ENCODE measurements at regions not wholly inside any gene's neighbourhood (a gene's known extent, or its start where the extent isn't known, plus 50 kb on each side); places are given as distances from the start of the nearest gene placed in this dataset.

- FAIRE-seq (no peak), DNase-seq (ENCODE audit: insufficient read length) (no peak)
- TF ChIP-seq POLR2AphosphoS5 (IDR thresholded peaks at IDR 0.05; ENCODE audit: low read depth, low read length) (no peak), TAF1 (IDR thresholded peaks at IDR 0.05; ENCODE audit: borderline replicate concordance, low read depth, low read length) (no peak), POLR2A (IDR thresholded peaks at IDR 0.05; ENCODE audit: low read depth, low read length) (no peak)
Observed at GRCh38 chr11:25920356-25920755, 411.6 kb upstream of the ANO3 start.

- no peak for DNase-seq (ENCODE audit: insufficient read length)
Observed at GRCh38 chr11:25924586-25924985, 407.3 kb upstream of the ANO3 start.

GRCh38 chr11:25925359-25925758 is 406.6 kb upstream of the ANO3 start:
- TF ChIP-seq POLR2AphosphoS5 (IDR thresholded peaks at IDR 0.05; ENCODE audit: low read depth, low read length) (no peak), TAF1 (IDR thresholded peaks at IDR 0.05; ENCODE audit: borderline replicate concordance, low read depth, low read length) (no peak), POLR2A (IDR thresholded peaks at IDR 0.05; ENCODE audit: low read depth, low read length) (no peak)
- FAIRE-seq (no peak), DNase-seq (ENCODE audit: insufficient read length) (no peak)

More at GRCh38 chr11:25924586-25924985, 407.3 kb upstream of the ANO3 start:
- FAIRE-seq = no peak
- TF ChIP-seq TAF1 (IDR thresholded peaks at IDR 0.05; ENCODE audit: borderline replicate concordance, low read depth, low read length) (no peak), POLR2A (IDR thresholded peaks at IDR 0.05; ENCODE audit: low read depth, low read length) (no peak), POLR2AphosphoS5 (IDR thresholded peaks at IDR 0.05; ENCODE audit: low read depth, low read length) (no peak)

GRCh38 chr11:25927411-25927953 is 404.4 kb upstream of the ANO3 start:
- TF ChIP-seq TAF1 (IDR thresholded peaks at IDR 0.05; ENCODE audit: borderline replicate concordance, low read depth, low read length) = no peak
- no peak for TF ChIP-seq POLR2A (IDR thresholded peaks at IDR 0.05; ENCODE audit: low read depth, low read length)
- no peak for TF ChIP-seq POLR2AphosphoS5 (IDR thresholded peaks at IDR 0.05; ENCODE audit: low read depth, low read length)
- DNase-seq (ENCODE audit: insufficient read length) = no peak
- FAIRE-seq = no peak

- DNase-seq (ENCODE audit: insufficient read length) (no peak), FAIRE-seq (no peak)
- TF ChIP-seq TAF1 (IDR thresholded peaks at IDR 0.05; ENCODE audit: borderline replicate concordance, low read depth, low read length) = no peak
- no peak for TF ChIP-seq POLR2AphosphoS5 (IDR thresholded peaks at IDR 0.05; ENCODE audit: low read depth, low read length)
- TF ChIP-seq POLR2A (IDR thresholded peaks at IDR 0.05; ENCODE audit: low read depth, low read length) = no peak
Observed at GRCh38 chr11:25928076-25928475, 403.9 kb upstream of the ANO3 start.

- TF ChIP-seq TAF1 (IDR thresholded peaks at IDR 0.05; ENCODE audit: borderline replicate concordance, low read depth, low read length) (no peak), POLR2AphosphoS5 (IDR thresholded peaks at IDR 0.05; ENCODE audit: low read depth, low read length) (no peak), POLR2A (IDR thresholded peaks at IDR 0.05; ENCODE audit: low read depth, low read length) (no peak)
- DNase-seq (ENCODE audit: insufficient read length) = no peak
- no peak for FAIRE-seq
Observed at GRCh38 chr11:25938952-25939351, 393.0 kb upstream of the ANO3 start.

GRCh38 chr11:25939691-25940090 is 392.2 kb upstream of the ANO3 start:
- TF ChIP-seq POLR2AphosphoS5 (IDR thresholded peaks at IDR 0.05; ENCODE audit: low read depth, low read length) = no peak
- TF ChIP-seq TAF1 (IDR thresholded peaks at IDR 0.05; ENCODE audit: borderline replicate concordance, low read depth, low read length) = no peak
- TF ChIP-seq POLR2A (IDR thresholded peaks at IDR 0.05; ENCODE audit: low read depth, low read length) = no peak
- DNase-seq (ENCODE audit: insufficient read length) (no peak), FAIRE-seq (no peak)

- no peak for TF ChIP-seq POLR2A (IDR thresholded peaks at IDR 0.05; ENCODE audit: low read depth, low read length)
- TF ChIP-seq POLR2AphosphoS5 (IDR thresholded peaks at IDR 0.05; ENCODE audit: low read depth, low read length) = no peak
- TF ChIP-seq TAF1 (IDR thresholded peaks at IDR 0.05; ENCODE audit: borderline replicate concordance, low read depth, low read length) = no peak
- DNase-seq (ENCODE audit: insufficient read length) (no peak), FAIRE-seq (no peak)
Observed at GRCh38 chr11:25941353-25941752, 390.6 kb upstream of the ANO3 start.

- FAIRE-seq = no peak
- DNase-seq (ENCODE audit: insufficient read length) = no peak
- TF ChIP-seq POLR2AphosphoS5 (IDR thresholded peaks at IDR 0.05; ENCODE audit: low read depth, low read length) (no peak), POLR2A (IDR thresholded peaks at IDR 0.05; ENCODE audit: low read depth, low read length) (no peak), TAF1 (IDR thresholded peaks at IDR 0.05; ENCODE audit: borderline replicate concordance, low read depth, low read length) (no peak)
Observed at GRCh38 chr11:25943031-25943430, 388.9 kb upstream of the ANO3 start.

GRCh38 chr11:25943777-25944661 is 387.9 kb upstream of the ANO3 start:
- FAIRE-seq = no peak
- TF ChIP-seq POLR2AphosphoS5 (IDR thresholded peaks at IDR 0.05; ENCODE audit: low read depth, low read length) = no peak
- TF ChIP-seq TAF1 (IDR thresholded peaks at IDR 0.05; ENCODE audit: borderline replicate concordance, low read depth, low read length) = no peak
- TF ChIP-seq POLR2A (IDR thresholded peaks at IDR 0.05; ENCODE audit: low read depth, low read length) = no peak

GRCh38 chr11:25949918-25950317 is 382.0 kb upstream of the ANO3 start:
- DNase-seq (ENCODE audit: insufficient read length) = no peak

More at GRCh38 chr11:25943777-25944661, 387.9 kb upstream of the ANO3 start:
- DNase-seq (ENCODE audit: insufficient read length) = no peak

GRCh38 chr11:25953006-25953405 is 378.9 kb upstream of the ANO3 start:
- no peak for FAIRE-seq
- TF ChIP-seq POLR2A (IDR thresholded peaks at IDR 0.05; ENCODE audit: low read depth, low read length) (no peak), POLR2AphosphoS5 (IDR thresholded peaks at IDR 0.05; ENCODE audit: low read depth, low read length) (no peak), TAF1 (IDR thresholded peaks at IDR 0.05; ENCODE audit: borderline replicate concordance, low read depth, low read length) (no peak)
- DNase-seq (ENCODE audit: insufficient read length) = no peak

More at GRCh38 chr11:25949918-25950317, 382.0 kb upstream of the ANO3 start:
- TF ChIP-seq POLR2A (IDR thresholded peaks at IDR 0.05; ENCODE audit: low read depth, low read length) (no peak), TAF1 (IDR thresholded peaks at IDR 0.05; ENCODE audit: borderline replicate concordance, low read depth, low read length) (no peak), POLR2AphosphoS5 (IDR thresholded peaks at IDR 0.05; ENCODE audit: low read depth, low read length) (no peak)
- FAIRE-seq = no peak
